Activated CD4-positive, alpha-beta T cell treated with anti-CD3 and anti-CD28 coated beads for 36 hours (primary cell): ENCODE measurements at regions not wholly inside any gene's neighbourhood (a gene's known extent, or its start where the extent isn't known, plus 50 kb on each side); places are given as distances from the start of the nearest gene placed in this dataset.
"Not testable (repeated sequence)": the region's sequence is repeated elsewhere in the genome, so short reads cannot be mapped to it uniquely, and the experiment has no call there.

Experiments used
- ATAC-seq: fragments of 200-7000 bp; cut with Tn5 transposase; one replicate; pipeline ENCODE4 v1.10.0; 2021; ENCODE audit warnings: mild to moderate bottlenecking, moderate library complexity
- CTCF ChIA-PET: fragments of 350-600 bp; sonication (Branson Sonifier 250); formaldehyde crosslinking; loops from one replicate; lab custom pipeline; 2021; ENCODE audit warnings: antibody characterized with exemption; lab: Charles Lee
- POLR2A ChIA-PET: fragments of 350-600 bp; sonication (Branson Sonifier 250); formaldehyde crosslinking; loops from one replicate; lab custom pipeline; 2021; ENCODE audit warnings: antibody characterized with exemption, inconsistent platforms; lab: Charles Lee
- DNase-seq: peaks from one replicate; pipeline ENCODE4 v3.0.0-alpha.2; 2020
- H3K27ac Mint-ChIP-seq: one replicate; pipeline ENCODE4 v1.8.0; 2021; ENCODE audit warnings: mixed read lengths
- H3K27me3 Mint-ChIP-seq: one replicate; pipeline ENCODE4 v1.8.0; 2021; ENCODE audit warnings: mixed read lengths
- H3K36me3 Mint-ChIP-seq: one replicate; pipeline ENCODE4 v1.8.0; 2021; ENCODE audit warnings: low read depth, mixed read lengths
- H3K4me1 Mint-ChIP-seq: one replicate; pipeline ENCODE4 v1.8.0; 2021; ENCODE audit warnings: mixed read lengths
- H3K4me3 Mint-ChIP-seq: one replicate; pipeline ENCODE4 v1.8.0; 2021; ENCODE audit warnings: mild to moderate bottlenecking, moderate library complexity, mixed read lengths
- H3K9me3 Mint-ChIP-seq: one replicate; pipeline ENCODE4 v1.8.0; 2021; ENCODE audit warnings: low read depth, mixed read lengths
- intact Hi-C, 2 experiments: fragments of 100-400 bp; cut with DNase I in 1 of 2; cut with micrococcal nuclease in 1 of 2; formaldehyde crosslinking; loops; one replicate each; pipeline versions ENCODE4 v1.14.2 to v1.15.1; 2022 to 2024; cut with DNase I, micrococcal nuclease

- POLR2A ChIA-PET = no interaction called here
- DNase-seq (peak; percentile 31), ATAC-seq (peak; percentile 71)
- intact Hi-C loops = no loop called here
- H3K4me3 Mint-ChIP-seq = no peak overlapping the region
- CTCF ChIA-PET = interaction anchor here (0.7 kb wide), 1 partner anchor 38 kb away, joined by 3 read pairs; no protein-coding TSS in a partner anchor
- no peaks in the 10 kb centered on the region for H3K27me3 Mint-ChIP-seq
- H3K36me3 Mint-ChIP-seq = no peaks in the 10 kb centered on the region
- H3K27ac Mint-ChIP-seq = no peak overlapping the region
- peaks cover 9% of the 10 kb centered on the region for H3K9me3 Mint-ChIP-seq
- peaks cover 16% of the 10 kb centered on the region for H3K4me1 Mint-ChIP-seq
Observed at GRCh38 chr12:116376354-116377193, 99.1 kb upstream of the MED13L start.

GRCh38 chr12:116377194-116377571 is 99.7 kb upstream of the MED13L start:
- CTCF ChIA-PET, H3K4me3 Mint-ChIP-seq, H3K27ac Mint-ChIP-seq, H3K27me3 Mint-ChIP-seq, H3K9me3 Mint-ChIP-seq, intact Hi-C loops, ATAC-seq, H3K36me3 Mint-ChIP-seq, DNase-seq: not testable (repeated sequence)
- POLR2A ChIA-PET = interaction anchor here (0.6 kb wide), 1 partner anchor 8 kb away, joined by 3 read pairs; no protein-coding TSS in a partner anchor
- peaks cover 16% of the 10 kb centered on the region for H3K4me1 Mint-ChIP-seq

GRCh38 chr12:116378002-116378401 is 100.5 kb upstream of the MED13L start:
- CTCF ChIA-PET = interaction anchor here (0.8 kb wide), 1 partner anchor 121 kb away, joined by 3 read pairs; no protein-coding TSS in a partner anchor
- intact Hi-C loops = no loop called here
- ATAC-seq (no peak), DNase-seq (no peak)
- H3K36me3 Mint-ChIP-seq = no peaks in the 10 kb centered on the region
- no peak overlapping the region for H3K4me3 Mint-ChIP-seq
- peaks cover 2% of the 10 kb centered on the region for H3K27me3 Mint-ChIP-seq
- POLR2A ChIA-PET = interaction anchor here (0.6 kb wide), 1 partner anchor 9 kb away, joined by 3 read pairs; no protein-coding TSS in a partner anchor
- H3K9me3 Mint-ChIP-seq = peaks cover 9% of the 10 kb centered on the region
- peaks cover 16% of the 10 kb centered on the region for H3K4me1 Mint-ChIP-seq
- no peak overlapping the region for H3K27ac Mint-ChIP-seq

- no peak overlapping the region for H3K27ac Mint-ChIP-seq
- CTCF ChIA-PET = no interaction called here
- POLR2A ChIA-PET = no interaction called here
Observed at GRCh38 chr12:116380108-116380507, 102.6 kb upstream of the MED13L start.

GRCh38 chr12:116380740-116381139 is 103.2 kb upstream of the MED13L start:
- DNase-seq, H3K36me3 Mint-ChIP-seq, CTCF ChIA-PET, H3K9me3 Mint-ChIP-seq, intact Hi-C loops, ATAC-seq, H3K27me3 Mint-ChIP-seq, H3K4me3 Mint-ChIP-seq, POLR2A ChIA-PET, H3K27ac Mint-ChIP-seq: not testable (repeated sequence)
- peaks cover 12% of the 10 kb centered on the region for H3K4me1 Mint-ChIP-seq

More at GRCh38 chr12:116380108-116380507, 102.6 kb upstream of the MED13L start:
- DNase-seq (no peak), ATAC-seq (no peak)
- peaks cover 2% of the 10 kb centered on the region for H3K27me3 Mint-ChIP-seq
- peaks cover 6% of the 10 kb centered on the region for H3K9me3 Mint-ChIP-seq
- no peaks in the 10 kb centered on the region for H3K36me3 Mint-ChIP-seq
- intact Hi-C loops = no loop called here
- peaks cover 16% of the 10 kb centered on the region for H3K4me1 Mint-ChIP-seq
- H3K4me3 Mint-ChIP-seq = no peak overlapping the region

- ATAC-seq (no peak), DNase-seq (no peak)
- intact Hi-C loops = no loop called here
- Mint-ChIP-seq H3K27me3 (peaks cover 2% of the 10 kb centered on the region), H3K4me3 (no peak overlapping the region), H3K9me3 (no peaks in the 10 kb centered on the region), H3K4me1 (peaks cover 7% of the 10 kb centered on the region), H3K27ac (no peak overlapping the region), H3K36me3 (no peaks in the 10 kb centered on the region)
- CTCF ChIA-PET = interaction anchor here (0.6 kb wide), 1 partner anchor 179 kb away, joined by 3 read pairs; no protein-coding TSS in a partner anchor
- POLR2A ChIA-PET = no interaction called here
Observed at GRCh38 chr12:116381240-116381743, 103.8 kb upstream of the MED13L start.

GRCh38 chr12:116381744-116382685 is 104.5 kb upstream of the MED13L start:
- intact Hi-C loops = no loop called here
- DNase-seq (no peak), ATAC-seq (no peak)
- no peak overlapping the region for H3K4me3 Mint-ChIP-seq
- no peaks in the 10 kb centered on the region for H3K9me3 Mint-ChIP-seq
- no peaks in the 10 kb centered on the region for H3K4me1 Mint-ChIP-seq
- no peak overlapping the region for H3K27ac Mint-ChIP-seq
- no peaks in the 10 kb centered on the region for H3K36me3 Mint-ChIP-seq
- CTCF ChIA-PET = interaction anchor here (0.6 kb wide), 1 partner anchor 178 kb away, joined by 3 read pairs; no protein-coding TSS in a partner anchor
- POLR2A ChIA-PET = no interaction called here
- peaks cover 2% of the 10 kb centered on the region for H3K27me3 Mint-ChIP-seq

- intact Hi-C loops = no loop called here
- Mint-ChIP-seq H3K9me3 (no peaks in the 10 kb centered on the region), H3K36me3 (no peaks in the 10 kb centered on the region), H3K27me3 (peaks cover 2% of the 10 kb centered on the region), H3K4me1 (no peaks in the 10 kb centered on the region), H3K27ac (no peak overlapping the region), H3K4me3 (no peak overlapping the region)
- ChIA-PET CTCF (no interaction called here), POLR2A (no interaction called here)
- DNase-seq (no peak), ATAC-seq (no peak)
Observed at GRCh38 chr12:116382686-116383530, 105.4 kb upstream of the MED13L start.

- intact Hi-C loops = no loop called here
- ChIA-PET CTCF (no interaction called here), POLR2A (interaction anchor here (0.6 kb wide), 1 partner anchor 433 kb away, joined by 4 read pairs; no protein-coding TSS in a partner anchor)
- Mint-ChIP-seq H3K36me3 (no peaks in the 10 kb centered on the region), H3K27me3 (peaks cover 2% of the 10 kb centered on the region), H3K9me3 (no peaks in the 10 kb centered on the region), H3K27ac (no peak overlapping the region), H3K4me3 (no peak overlapping the region), H3K4me1 (no peaks in the 10 kb centered on the region)
- DNase-seq (no peak), ATAC-seq (no peak)
Observed at GRCh38 chr12:116384175-116384574, 106.7 kb upstream of the MED13L start.

- Mint-ChIP-seq H3K27ac (no peak overlapping the region), H3K4me3 (no peak overlapping the region), H3K4me1 (no peaks in the 10 kb centered on the region), H3K9me3 (no peaks in the 10 kb centered on the region), H3K27me3 (peaks cover 2% of the 10 kb centered on the region), H3K36me3 (no peaks in the 10 kb centered on the region)
- no peak for DNase-seq
- ChIA-PET POLR2A (interaction anchor here (0.6 to 0.7 kb wide), 2 partner anchors 224 to 433 kb away, joined by 3 to 4 read pairs; no protein-coding TSS in a partner anchor), CTCF (interaction anchor here (0.6 to 0.8 kb wide), 3 partner anchors 9 to 58 kb away, joined by 3 to 4 read pairs (median 3); no protein-coding TSS in a partner anchor)
- ATAC-seq = peak; percentile 51
- intact Hi-C loops = no loop called here
Observed at GRCh38 chr12:116384691-116385485, 107.4 kb upstream of the MED13L start.
